GM23248 (cell line): ENCODE measurements at regions not wholly inside any gene's neighbourhood (a gene's known extent, or its start where the extent isn't known, plus 50 kb on each side); places are given as distances from the start of the nearest gene placed in this dataset.
A peak's percentile ranks its signal among the peaks of the same experiment; 100 is the strongest.

Source experiments
- DNase-seq: peaks from one replicate; pipeline ENCODE4 v3.0.0-alpha.2; 2015
- H2AFZ ChIP-seq: fragments of 200-600 bp; sonication (generic); 2 replicates; pipeline ENCODE4 v1.6.1; 2016; ENCODE audit warnings: antibody characterized with exemption
- H3F3A ChIP-seq: fragments of 200-600 bp; sonication (generic); 2 replicates; pipeline ENCODE4 v1.6.1; 2016; ENCODE audit warnings: mild to moderate bottlenecking, antibody characterized with exemption, mixed run types; ENCODE audit not compliant: insufficient read depth
- H3K27ac ChIP-seq: fragments of 200-600 bp; sonication (generic); 2 replicates; pipeline ENCODE4 v1.5.1; 2016; ENCODE audit warnings: mild to moderate bottlenecking
- H3K27me3 ChIP-seq: fragments of 200-600 bp; sonication (generic); replicated peaks from 2 replicates; pipeline ENCODE4 v1.6.1; 2016; ENCODE audit warnings: mild to moderate bottlenecking; ENCODE audit not compliant: insufficient read depth
- H3K36me3 ChIP-seq: fragments of 200-600 bp; sonication (generic); 2 replicates; pipeline ENCODE4 v1.6.1; 2016; ENCODE audit warnings: low read depth, mild to moderate bottlenecking
- H3K4me1 ChIP-seq: fragments of 200-600 bp; sonication (generic); 2 replicates; pipeline ENCODE4 v1.6.1; 2016; ENCODE audit warnings: mild to moderate bottlenecking; ENCODE audit not compliant: insufficient read depth
- H3K4me2 ChIP-seq: fragments of 200-600 bp; sonication (generic); one replicate; pipeline ENCODE4 v1.6.1; 2016; ENCODE audit warnings: mild to moderate bottlenecking; ENCODE audit not compliant: unreplicated experiment
- H3K4me3 ChIP-seq: fragments of 200-600 bp; sonication (generic); 2 replicates; pipeline ENCODE4 v1.5.1; 2016; ENCODE audit warnings: mild to moderate bottlenecking
- H3K79me2 ChIP-seq: fragments of 200-600 bp; sonication (generic); 2 replicates; pipeline ENCODE4 v1.6.1; 2016; ENCODE audit warnings: mild to moderate bottlenecking; ENCODE audit not compliant: insufficient read depth
- H3K9ac ChIP-seq: fragments of 200-600 bp; sonication (generic); 2 replicates; pipeline ENCODE4 v1.6.1; 2016; ENCODE audit warnings: mild to moderate bottlenecking
- H3K9me2 ChIP-seq: fragments of 200-600 bp; sonication (generic); 2 replicates; pipeline ENCODE4 v1.6.1; 2016; ENCODE audit warnings: mixed run types, mild to moderate bottlenecking, moderate library complexity; ENCODE audit not compliant: insufficient read depth
- H3K9me3 ChIP-seq: fragments of 200-600 bp; sonication (generic); one replicate; pipeline ENCODE4 v1.6.1; 2017; ENCODE audit warnings: low read depth
- H4K20me1 ChIP-seq: fragments of 200-600 bp; sonication (generic); 2 replicates; pipeline ENCODE4 v1.6.0; 2016; ENCODE audit not compliant: insufficient read depth
- EZH2 ChIP-seq: fragments of 200-600 bp; sonication (generic); IDR thresholded peaks from 2 replicates; pipeline ENCODE4 v1.6.1; 2018; ENCODE audit warnings: antibody characterized with exemption, mild to moderate bottlenecking; ENCODE audit not compliant: insufficient read depth, poor library complexity, severe bottlenecking
- EZH2phosphoT487 ChIP-seq: fragments of 200-600 bp; sonication (generic); IDR thresholded peaks from 2 replicates; pipeline ENCODE4 v1.6.1; 2018; ENCODE audit warnings: antibody characterized with exemption, moderate library complexity, mild to moderate bottlenecking, low read depth; ENCODE audit not compliant: insufficient read depth
- WGBS, 2 experiments: methylation state at CpG; one replicate each; pipeline ENCODE4 v1.1.6; 2015 to 2017; ENCODE audit warnings: low lambda C conversion rate in 2 of 2, low coverage in 1 of 2; ENCODE audit errors: missing lambda C conversion rate in 2 of 2; 5-methylcytosine and 5-hydroxymethylcytosine counted together
- in situ Hi-C: fragments of 300-500 bp; cut with MboI; formaldehyde crosslinking; loops from 2 replicates; pipeline ENCODE4 v1.15.0; 2020

DNA sequence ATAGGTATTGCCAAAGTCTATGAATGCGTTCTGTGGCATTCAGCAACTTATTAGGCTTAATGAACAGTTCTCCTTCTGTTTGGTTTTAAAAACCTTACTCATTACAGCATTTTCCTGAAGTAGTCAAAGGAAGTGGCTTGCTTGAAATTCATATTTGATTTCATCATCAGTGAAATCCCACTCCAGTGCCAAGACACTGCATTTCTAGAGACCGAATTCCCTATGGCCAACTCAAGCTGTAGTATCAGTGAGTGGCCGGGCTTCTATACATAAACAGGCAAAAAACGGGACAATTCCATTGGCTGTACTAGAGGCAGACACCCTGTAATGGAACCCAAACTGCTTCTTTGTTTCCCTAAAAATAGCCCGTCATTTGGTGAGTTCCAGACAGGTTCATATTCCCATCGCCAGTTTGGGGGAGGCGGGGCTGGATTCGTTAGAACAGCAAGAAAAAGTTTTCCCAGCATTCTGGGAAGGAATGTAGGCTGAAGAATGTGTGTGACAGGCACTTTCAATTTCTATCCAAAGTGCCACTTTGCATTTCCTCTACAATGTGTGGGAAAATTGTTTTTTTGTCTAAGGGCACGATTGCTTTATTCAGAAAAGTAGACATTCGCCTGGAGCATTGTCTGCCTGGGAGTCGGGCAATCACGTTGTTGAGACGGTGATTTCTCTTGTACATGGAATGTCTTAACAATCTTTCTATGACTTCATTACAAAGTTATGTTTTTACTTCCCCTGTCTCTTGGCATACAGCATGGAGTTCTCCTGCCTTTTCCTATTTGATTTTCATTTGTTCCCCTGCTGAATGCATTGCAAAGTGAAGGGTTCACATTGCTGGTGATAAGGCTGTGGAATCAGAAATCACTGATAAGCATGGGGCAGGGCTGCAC is 141.8 kb upstream of the MAST4 start:
- no peaks in the 10 kb centered on the region for H3F3A ChIP-seq
- peak overlapping the region; percentile 28 for H3K4me2 ChIP-seq
- H3K9me3 ChIP-seq = no peaks in the 10 kb centered on the region
- DNase-seq = peak; percentile 68
- peak overlapping the region; percentile 38; the same call in 1 of the 2 replicates for H2AFZ ChIP-seq
- no peaks in the 10 kb centered on the region for H3K9me2 ChIP-seq
- H3K27me3 ChIP-seq = no peaks in the 10 kb centered on the region
- no peaks in the 10 kb centered on the region for H3K36me3 ChIP-seq
- H3K79me2 ChIP-seq = no peaks in the 10 kb centered on the region
- H4K20me1 ChIP-seq = no peaks in the 10 kb centered on the region
- H3K27ac ChIP-seq = peak overlapping the region; percentile 70
- H3K4me1 ChIP-seq = peaks cover 11% of the 10 kb centered on the region
- no peak for TF ChIP-seq EZH2phosphoT487
- no peak for TF ChIP-seq EZH2
- peak overlapping the region; percentile 54 for H3K4me3 ChIP-seq
- WGBS, 2 experiments = 26 to 28% methylated on average over 13 of the region's 13 CpGs
- H3K9ac ChIP-seq = peak overlapping the region; percentile 41
- in situ Hi-C loops = no loop called here

DNA sequence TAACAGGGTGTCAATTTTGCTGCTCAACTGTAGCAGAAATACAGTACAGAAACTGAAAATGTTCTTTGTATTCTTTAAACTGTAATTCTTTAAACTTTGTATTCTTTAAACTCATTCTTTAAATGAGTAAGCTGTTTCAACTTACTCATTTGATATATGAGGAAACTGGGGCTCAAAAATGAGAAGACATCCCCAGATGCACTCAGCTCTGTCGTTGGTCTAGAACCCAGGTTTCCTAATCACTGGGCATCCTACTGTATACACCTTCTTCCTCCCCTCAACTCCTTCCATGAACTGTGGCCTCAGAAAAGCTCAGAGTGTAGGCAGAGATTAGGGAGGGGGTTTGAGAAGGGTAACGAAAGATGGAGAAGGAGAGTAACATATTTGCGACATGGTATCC is 136.5 kb upstream of the MAST4 start:
- Histone ChIP-seq H3K9ac (no peak overlapping the region), H3K4me2 (no peak overlapping the region), H3K79me2 (no peaks in the 10 kb centered on the region), H3F3A (no peaks in the 10 kb centered on the region), H3K4me1 (0 out of 2 replicates have a peak, but pooled peaks cover 5% of the 10 kb centered on the region), H3K36me3 (no peaks in the 10 kb centered on the region), H3K4me3 (no peak overlapping the region), H3K9me2 (no peaks in the 10 kb centered on the region), H4K20me1 (no peaks in the 10 kb centered on the region), H2AFZ (no peak overlapping the region), H3K9me3 (no peaks in the 10 kb centered on the region), H3K27me3 (no peaks in the 10 kb centered on the region; the same call in 1 of the 2 replicates), H3K27ac (no peak overlapping the region)
- TF ChIP-seq EZH2phosphoT487 (no peak), EZH2 (no peak)
- in situ Hi-C loops = no loop called here
- DNase-seq = no peak
- WGBS, 2 experiments = 80 to 93% methylated on average over 3 of the region's 3 CpGs

GRCh38 chr5:66467564-66467963 is 128.6 kb upstream of the MAST4 start:
- Histone ChIP-seq H3K4me2 (no peak overlapping the region), H3K4me1 (no peaks in the 10 kb centered on the region), H3K27ac (no peak overlapping the region), H3K27me3 (no peaks in the 10 kb centered on the region; the same call in 1 of the 2 replicates), H4K20me1 (no peaks in the 10 kb centered on the region), H3K4me3 (no peak overlapping the region), H2AFZ (no peak overlapping the region), H3K79me2 (no peaks in the 10 kb centered on the region), H3K9me3 (no peaks in the 10 kb centered on the region), H3K36me3 (no peaks in the 10 kb centered on the region), H3F3A (no peaks in the 10 kb centered on the region), H3K9ac (no peak overlapping the region), H3K9me2 (no peaks in the 10 kb centered on the region)
- no peak for TF ChIP-seq EZH2phosphoT487
- TF ChIP-seq EZH2 = no peak
- 69% methylated on average over 4 of the region's 4 CpGs for WGBS, 2 experiments
- in situ Hi-C loops = no loop called here
- DNase-seq = no peak

- H3F3A ChIP-seq = no peaks in the 10 kb centered on the region
- H3K9me3 ChIP-seq = no peaks in the 10 kb centered on the region
- no peaks in the 10 kb centered on the region for H3K79me2 ChIP-seq
- H3K27me3 ChIP-seq = no peaks in the 10 kb centered on the region; the same call in 1 of the 2 replicates
- in situ Hi-C loops = no loop called here
- H3K27ac ChIP-seq = no peak overlapping the region
- DNase-seq = no peak
- TF ChIP-seq EZH2 = no peak
- TF ChIP-seq EZH2phosphoT487 = no peak
- WGBS, 2 experiments = 89 to 92% methylated on average over 1 of the region's 1 CpG
- no peak overlapping the region for H2AFZ ChIP-seq
- no peaks in the 10 kb centered on the region for H3K36me3 ChIP-seq
- H3K4me3 ChIP-seq = no peak overlapping the region
- no peaks in the 10 kb centered on the region for H3K9me2 ChIP-seq
- H3K9ac ChIP-seq = no peak overlapping the region
- no peaks in the 10 kb centered on the region for H4K20me1 ChIP-seq
- H3K4me2 ChIP-seq = no peak overlapping the region
- no peaks in the 10 kb centered on the region for H3K4me1 ChIP-seq
Measured at GRCh38 chr5:66469684-66470083, 126.5 kb upstream of the MAST4 start.
